T-cell (primary cell): ENCODE measurements at regions not wholly inside any gene's neighbourhood (a gene's known extent, or its start where the extent isn't known, plus 50 kb on each side); places are given as distances from the start of the nearest gene placed in this dataset.

Experiments
- ATAC-seq, 4 experiments: fragments of 200-7000 bp in 3 of 4; fragments of 150-1000 bp in 1 of 4; cut with Tn5 transposase; replicated peaks in 1 of 4; 1 replicate in 3 of 4; 2 replicates in 1 of 4; pipeline ENCODE4 v1.10.0; 2021; ENCODE audit warnings: moderate library complexity in 3 of 4, mild to moderate bottlenecking in 2 of 4, moderate number of reproducible peaks in 1 of 4
- CTCF ChIA-PET, 2 donors: fragments of 300-600 bp; sonication (Branson Sonifier 250); formaldehyde crosslinking; loops; one replicate each; lab custom pipeline; 2022; ENCODE audit warnings: antibody characterized with exemption in 2 of 2; lab: Charles Lee
- POLR2A ChIA-PET, 2 donors: fragments of 300-600 bp; sonication (Branson Sonifier 250); formaldehyde crosslinking; loops; one replicate each; lab custom pipeline; 2022; ENCODE audit warnings: antibody characterized with exemption in 2 of 2; lab: Charles Lee
- DNase-seq, 35 experiments: peaks; one replicate each; pipeline versions ENCODE4 v3.0.0 to v3.0.0-alpha.2; 2013 to 2023
- H3K27ac ChIP-seq: one replicate; pipeline ENCODE4 v1.5.1; 2013; ENCODE audit warnings: low read length
- H3K27me3 ChIP-seq, 2 experiments: replicated peaks in 1 of 2; 1 replicate in 1 of 2; 2 replicates in 1 of 2; pipeline versions ENCODE4 v1.6.1 to v1.7.0; 2013; ENCODE audit warnings: low read length in 1 of 2, mixed read lengths in 1 of 2; ENCODE audit not compliant: control insufficient read depth in 2 of 2, insufficient read depth in 2 of 2; ENCODE audit errors: extremely low read depth in 1 of 2
- H3K36me3 ChIP-seq, 2 donors: 1 replicate in 1 of 2; 2 replicates in 1 of 2; pipeline versions ENCODE4 v1.6.1 to v1.7.0; 2013; ENCODE audit warnings: low read length in 1 of 2; ENCODE audit not compliant: control insufficient read depth in 2 of 2, insufficient read depth in 1 of 2; ENCODE audit errors: extremely low read depth in 1 of 2
- H3K4me1 ChIP-seq, 2 experiments: 1 replicate in 1 of 2; 2 replicates in 1 of 2; pipeline versions ENCODE4 v1.6.1 to v1.7.0; 2013; ENCODE audit warnings: low read length in 2 of 2, mixed read lengths in 1 of 2; ENCODE audit not compliant: insufficient read depth in 2 of 2, control insufficient read depth in 1 of 2; ENCODE audit errors: extremely low read depth in 1 of 2
- H3K4me3 ChIP-seq, 2 donors: 1 replicate in 1 of 2; 2 replicates in 1 of 2; pipeline versions ENCODE4 v1.5.1 to v1.7.0; 2013; ENCODE audit warnings: mild to moderate bottlenecking in 2 of 2, low read length in 1 of 2, moderate library complexity in 1 of 2; ENCODE audit not compliant: control insufficient read depth in 1 of 2; ENCODE audit errors: extremely low read depth in 1 of 2
- H3K9me3 ChIP-seq: 2 replicates; pipeline ENCODE4 v1.7.0; 2013
- H3K27ac Mint-ChIP-seq, 2 donors: one replicate each; pipeline ENCODE4 v1.8.0; 2020 to 2021; ENCODE audit warnings: mild to moderate bottlenecking in 2 of 2, mixed read lengths in 2 of 2
- H3K27me3 Mint-ChIP-seq, 2 donors: one replicate each; pipeline ENCODE4 v1.8.0; 2021 to 2022; ENCODE audit warnings: mixed read lengths in 2 of 2
- H3K36me3 Mint-ChIP-seq: one replicate; pipeline ENCODE4 v1.8.0; 2021; ENCODE audit warnings: mixed read lengths
- H3K4me1 Mint-ChIP-seq, 3 donors: one replicate each; pipeline ENCODE4 v1.8.0; 2020 to 2022; ENCODE audit warnings: mixed read lengths in 3 of 3, mild to moderate bottlenecking in 1 of 3
- H3K4me3 Mint-ChIP-seq, 3 donors: one replicate each; pipeline ENCODE4 v1.8.0; 2020 to 2022; ENCODE audit warnings: mild to moderate bottlenecking in 3 of 3, mixed read lengths in 3 of 3, moderate library complexity in 3 of 3
- H3K9me3 Mint-ChIP-seq, 3 donors: one replicate each; pipeline ENCODE4 v1.8.0; 2020 to 2022; ENCODE audit warnings: mixed read lengths in 3 of 3
- WGBS: methylation state at CpG from one replicate; pipeline ENCODE4 v1.1.5; 2013; ENCODE audit warnings: missing lambda C conversion rate; ENCODE audit not compliant: insufficient coverage; 5-methylcytosine and 5-hydroxymethylcytosine counted together

DNA sequence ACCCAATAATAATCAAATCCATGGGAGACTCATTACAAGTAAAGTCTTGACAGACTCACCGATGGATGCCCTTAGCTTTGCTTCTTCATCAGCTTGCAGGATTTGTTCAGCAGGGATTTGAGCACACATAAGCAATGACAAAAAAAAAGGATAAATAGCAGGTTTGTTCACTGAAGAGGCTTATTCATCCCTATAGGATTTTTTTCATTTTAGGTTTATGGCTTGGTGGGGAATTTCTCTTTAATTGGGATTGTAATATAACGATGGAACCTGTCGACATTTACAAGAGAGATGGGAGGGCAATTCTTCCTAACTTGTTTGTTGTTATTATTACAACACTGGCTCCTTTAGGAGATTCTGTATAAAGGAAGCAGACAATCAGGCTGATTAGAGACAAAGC lies 649.1 kb upstream of the PLXNA2 start:
- Mint-ChIP-seq H3K27me3 (peaks cover under 1 to 14% of the 10 kb centered on the region in 2 donors), H3K9me3 (peaks cover 0 to 3% (median 0%) of the 10 kb centered on the region in 3 donors), H3K4me1 (no peaks in the 10 kb centered on the region), H3K36me3 (no peaks in the 10 kb centered on the region), H3K4me3 (no peak overlapping the region), H3K27ac (no peak overlapping the region)
- no peaks in the 10 kb centered on the region for H3K9me3 ChIP-seq
- no peak for DNase-seq
- H3K4me3 ChIP-seq = no peak overlapping the region
- CTCF ChIA-PET = no interaction called here
- WGBS = no CpG with 5 or more reads among the region's 3 CpGs
- no peaks in the 10 kb centered on the region for H3K4me1 ChIP-seq
- ATAC-seq = no peak
- no peak overlapping the region for H3K27ac ChIP-seq
- H3K27me3 ChIP-seq = no peaks in the 10 kb centered on the region
- H3K36me3 ChIP-seq = no peaks in the 10 kb centered on the region
- POLR2A ChIA-PET = no interaction called here

DNA sequence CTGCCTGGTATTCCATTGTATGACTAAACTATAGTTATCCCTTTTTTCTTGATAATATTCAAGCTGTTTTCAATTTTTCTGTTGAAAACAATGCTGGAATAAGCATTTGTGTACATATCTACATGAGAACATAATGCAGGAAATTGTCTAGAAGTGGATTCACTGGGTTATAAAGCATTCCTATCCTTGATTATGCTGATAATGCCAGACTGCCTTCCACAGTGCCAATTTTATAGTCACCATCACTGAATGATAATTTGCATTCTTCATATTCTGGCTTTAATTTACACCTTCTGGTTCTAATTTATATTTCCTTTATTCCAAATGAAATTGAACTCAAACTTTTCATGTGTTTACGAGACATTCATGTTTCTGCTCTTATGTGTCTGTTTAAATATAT lies 651.0 kb upstream of the PLXNA2 start:
- Histone ChIP-seq H3K4me3 (no peak overlapping the region), H3K4me1 (no peaks in the 10 kb centered on the region), H3K9me3 (no peaks in the 10 kb centered on the region), H3K36me3 (no peaks in the 10 kb centered on the region), H3K27ac (no peak overlapping the region), H3K27me3 (no peaks in the 10 kb centered on the region)
- POLR2A ChIA-PET = no interaction called here
- no CpG with 5 or more reads among the region's 1 CpG for WGBS
- Mint-ChIP-seq H3K27ac (no peak overlapping the region), H3K27me3 (peaks cover 1 to 15% of the 10 kb centered on the region in 2 donors), H3K36me3 (no peaks in the 10 kb centered on the region), H3K4me1 (no peaks in the 10 kb centered on the region), H3K4me3 (no peak overlapping the region), H3K9me3 (peaks cover 0 to 3% (median 0%) of the 10 kb centered on the region in 3 donors)
- DNase-seq = no peak
- CTCF ChIA-PET = no interaction called here
- no peak for ATAC-seq

DNA sequence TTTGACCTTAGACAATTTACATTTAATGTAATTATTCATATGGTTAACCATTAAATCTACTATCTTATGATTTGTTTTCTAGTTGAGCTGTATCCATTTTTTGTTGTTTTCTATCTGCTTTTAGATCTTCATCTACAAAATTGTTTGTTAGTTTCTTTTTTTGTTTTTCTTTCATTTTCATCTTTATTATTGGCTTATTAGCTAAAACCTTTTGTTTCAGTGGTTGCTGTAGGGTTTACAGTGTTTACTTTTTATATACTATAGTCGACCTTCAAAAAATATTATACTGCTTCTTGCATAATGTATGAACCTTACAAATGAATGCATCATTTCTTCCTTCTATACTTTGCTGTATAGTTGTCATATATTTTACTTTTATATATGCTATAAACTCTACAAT lies 651.6 kb upstream of the PLXNA2 start:
- H3K36me3 Mint-ChIP-seq = no peaks in the 10 kb centered on the region
- no peak for DNase-seq
- H3K4me1 Mint-ChIP-seq = no peaks in the 10 kb centered on the region
- Histone ChIP-seq H3K9me3 (no peaks in the 10 kb centered on the region), H3K27ac (no peak overlapping the region), H3K4me3 (no peak overlapping the region), H3K4me1 (no peaks in the 10 kb centered on the region), H3K27me3 (no peaks in the 10 kb centered on the region), H3K36me3 (no peaks in the 10 kb centered on the region)
- WGBS = no CpG with 5 or more reads among the region's 1 CpG
- H3K27ac Mint-ChIP-seq = no peak overlapping the region
- peaks cover 0 to 3% (median 0%) of the 10 kb centered on the region in 3 donors for H3K9me3 Mint-ChIP-seq
- peaks cover 1 to 13% of the 10 kb centered on the region in 2 donors for H3K27me3 Mint-ChIP-seq
- POLR2A ChIA-PET = no interaction called here
- no peak for ATAC-seq
- H3K4me3 Mint-ChIP-seq = no peak overlapping the region
- CTCF ChIA-PET = no interaction called here

DNA sequence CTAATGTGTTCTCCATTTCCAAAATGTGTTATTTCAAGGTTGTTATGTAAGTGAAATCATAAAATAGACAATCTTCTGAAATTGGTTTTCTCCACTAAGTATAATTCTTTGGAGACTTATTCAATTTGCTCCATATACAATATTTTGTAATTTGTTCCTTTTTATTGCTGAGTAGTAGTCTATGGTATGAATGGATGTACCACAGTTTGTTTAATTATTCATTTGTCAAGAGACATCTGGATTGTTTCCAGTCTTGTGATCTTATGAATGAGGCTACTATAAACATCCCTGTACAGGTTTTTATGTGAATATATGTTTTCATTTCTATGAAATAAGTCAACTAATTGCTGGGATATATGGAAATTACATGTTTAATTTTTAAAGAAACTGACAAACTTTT lies 652.6 kb upstream of the PLXNA2 start:
- ATAC-seq (no peak), DNase-seq (no peak)
- Histone ChIP-seq H3K27ac (no peak overlapping the region), H3K36me3 (no peaks in the 10 kb centered on the region), H3K4me1 (no peaks in the 10 kb centered on the region), H3K9me3 (no peaks in the 10 kb centered on the region), H3K27me3 (no peaks in the 10 kb centered on the region), H3K4me3 (no peak overlapping the region)
- Mint-ChIP-seq H3K9me3 (peaks cover 0 to 3% (median 0%) of the 10 kb centered on the region in 3 donors), H3K27me3 (peaks cover 1 to 11% of the 10 kb centered on the region in 2 donors), H3K4me3 (no peak overlapping the region), H3K4me1 (no peaks in the 10 kb centered on the region), H3K27ac (no peak overlapping the region), H3K36me3 (no peaks in the 10 kb centered on the region)
- POLR2A ChIA-PET = no interaction called here
- CTCF ChIA-PET = no interaction called here

DNA sequence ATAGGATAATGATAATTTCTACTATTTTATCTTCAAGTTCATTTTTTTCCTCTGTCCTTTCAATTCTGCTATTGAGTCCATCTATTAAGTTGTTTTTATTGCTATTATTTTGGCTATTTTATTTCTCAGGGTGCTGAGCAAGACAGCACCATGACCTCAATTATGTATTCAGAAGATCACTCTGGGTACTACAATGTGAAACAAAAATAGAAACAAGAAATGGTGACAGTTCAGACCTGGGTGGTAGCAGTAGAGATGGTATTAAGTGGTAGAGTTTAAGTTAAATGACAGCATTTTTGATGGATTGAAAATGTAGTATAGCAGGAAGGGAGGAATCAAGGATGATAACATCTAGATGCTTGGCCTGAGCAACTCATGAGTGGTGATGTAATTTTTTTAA lies 655.3 kb upstream of the PLXNA2 start:
- ChIA-PET POLR2A (no interaction called here), CTCF (no interaction called here)
- peaks cover 0 to 3% (median 0%) of the 10 kb centered on the region in 3 donors for H3K9me3 Mint-ChIP-seq
- no peak for ATAC-seq
- no peaks in the 10 kb centered on the region for H3K36me3 ChIP-seq
- no peaks in the 10 kb centered on the region for H3K9me3 ChIP-seq
- no peaks in the 10 kb centered on the region for H3K4me1 Mint-ChIP-seq
- H3K27ac ChIP-seq = no peak overlapping the region
- no peak overlapping the region for H3K4me3 Mint-ChIP-seq
- H3K36me3 Mint-ChIP-seq = no peaks in the 10 kb centered on the region
- H3K27ac Mint-ChIP-seq = no peak overlapping the region
- no peak overlapping the region for H3K4me3 ChIP-seq
- no peak for DNase-seq
- H3K27me3 ChIP-seq = no peaks in the 10 kb centered on the region
- H3K27me3 Mint-ChIP-seq = peaks cover 1 to 9% of the 10 kb centered on the region in 2 donors
- H3K4me1 ChIP-seq = no peaks in the 10 kb centered on the region

DNA sequence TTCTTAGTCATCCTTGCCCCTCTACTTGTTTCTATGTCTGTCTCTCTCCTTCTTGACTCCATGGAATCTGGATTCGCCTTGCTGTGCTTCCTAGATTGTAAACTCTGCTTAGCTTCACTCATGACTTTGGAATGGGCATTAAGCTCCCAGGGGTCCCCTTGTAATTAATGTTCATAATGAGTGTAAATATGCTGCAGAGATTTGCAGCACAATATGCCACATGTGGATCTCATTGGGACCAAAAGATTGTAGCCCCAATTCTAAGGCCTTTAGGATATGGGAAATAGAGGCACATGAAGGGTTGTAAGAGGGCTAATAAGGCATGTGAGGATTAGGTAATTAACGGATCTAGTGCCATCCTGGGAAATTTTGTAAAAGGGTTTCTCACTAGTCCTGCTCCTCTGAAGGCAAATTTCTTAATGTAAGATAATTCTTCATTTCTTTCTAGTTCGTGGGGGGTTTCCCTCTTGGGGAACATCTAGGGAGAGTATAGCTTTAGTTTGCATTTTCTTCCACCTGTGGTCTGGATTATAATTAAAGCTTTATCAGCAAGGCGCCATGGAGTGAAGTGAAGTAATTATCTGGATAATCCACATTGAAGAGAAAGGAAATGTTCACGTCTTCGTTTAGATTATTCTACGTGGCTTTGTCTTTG lies 659.2 kb upstream of the PLXNA2 start:
- ChIA-PET CTCF (no interaction called here), POLR2A (no interaction called here)
- Histone ChIP-seq H3K4me1 (no peaks in the 10 kb centered on the region), H3K27me3 (no peaks in the 10 kb centered on the region), H3K9me3 (no peaks in the 10 kb centered on the region), H3K36me3 (no peaks in the 10 kb centered on the region), H3K27ac (no peak overlapping the region), H3K4me3 (no peak overlapping the region)
- Mint-ChIP-seq H3K4me1 (no peaks in the 10 kb centered on the region), H3K36me3 (no peaks in the 10 kb centered on the region), H3K9me3 (no peaks in the 10 kb centered on the region), H3K27ac (no peak overlapping the region), H3K4me3 (no peak overlapping the region), H3K27me3 (peaks cover 0 to 14% of the 10 kb centered on the region in 2 donors)
- DNase-seq (no peak), ATAC-seq (no peak)
- 85% methylated on average over 5 of the region's 7 CpGs for WGBS

DNA sequence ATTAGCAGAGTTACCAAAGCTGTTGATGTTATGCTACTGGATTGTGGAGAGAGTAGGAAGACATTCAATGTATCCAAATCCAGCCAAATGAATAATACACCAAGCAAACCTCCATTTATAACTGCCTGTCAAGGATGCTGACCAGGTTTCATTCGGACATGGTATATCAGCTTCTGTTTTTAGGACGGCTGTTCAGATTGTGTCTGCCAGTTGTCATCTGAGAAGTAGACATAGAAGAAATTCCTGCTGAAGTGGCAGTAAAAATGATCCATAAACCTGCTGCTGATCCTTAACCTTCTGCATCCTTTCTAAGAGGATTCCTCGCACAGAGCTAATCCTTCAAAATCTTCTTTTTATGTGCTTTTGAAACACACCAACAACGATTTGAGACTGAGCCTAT lies 663.6 kb upstream of the PLXNA2 start:
- whole genome bisulfite sequencing = no CpG with 5 or more reads among the region's 4 CpGs
- Mint-ChIP-seq H3K4me3 (no peak overlapping the region), H3K27me3 (peaks cover 0 to 16% of the 10 kb centered on the region in 2 donors), H3K4me1 (no peaks in the 10 kb centered on the region), H3K36me3 (no peaks in the 10 kb centered on the region), H3K27ac (no peak overlapping the region), H3K9me3 (no peaks in the 10 kb centered on the region)
- H3K9me3 ChIP-seq = no peaks in the 10 kb centered on the region
- H3K4me3 ChIP-seq = no peak overlapping the region
- no peaks in the 10 kb centered on the region for H3K36me3 ChIP-seq
- ChIA-PET POLR2A (no interaction called here), CTCF (no interaction called here)
- no peak overlapping the region for H3K27ac ChIP-seq
- DNase-seq = no peak
- no peaks in the 10 kb centered on the region for H3K27me3 ChIP-seq
- ATAC-seq = no peak
- no peaks in the 10 kb centered on the region for H3K4me1 ChIP-seq
